ENCODE measurements at regions not wholly inside any gene's neighbourhood (a gene's known extent, or its start where the extent isn't known, plus 50 kb on each side); places are given as distances from the start of the nearest gene placed in this dataset.

DNA sequence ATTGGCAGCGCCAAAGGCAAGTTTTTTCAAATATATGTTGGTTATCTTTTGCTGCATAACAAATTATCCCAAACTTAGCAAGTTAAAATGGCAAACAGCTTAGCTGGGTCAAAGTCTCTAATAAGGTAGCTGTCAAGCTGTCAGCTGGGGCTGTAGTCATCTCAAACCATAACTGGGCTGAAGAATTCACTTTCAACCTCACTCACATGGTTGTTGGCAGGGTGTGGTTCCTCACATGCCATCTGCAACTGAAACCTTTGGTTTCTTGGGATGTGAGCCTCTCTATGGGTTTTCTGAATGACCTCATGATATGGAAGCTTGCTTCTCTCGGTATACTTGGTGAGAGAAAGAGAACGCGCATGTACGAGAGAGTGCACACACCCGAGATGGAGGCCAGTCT lies 125.4 kb downstream of the LRIG3 start:
- ATAC-seq (no peak), DNase-seq (ENCODE audit: missing footprints) (no peak)
- intact Hi-C loops (cut with DNase I): no loop called here

GRCh38 chr12:58795825-58796224 lies 124.5 kb downstream of the LRIG3 start:
- intact Hi-C loops (cut with DNase I): no loop called here
- ATAC-seq (no peak), DNase-seq (ENCODE audit: missing footprints) (no peak)

- ATAC-seq: no peak
- no peak for DNase-seq (ENCODE audit: missing footprints)
- intact Hi-C loops (cut with DNase I): no loop called here
Observed at GRCh38 chr12:58801986-58802385, 118.3 kb downstream of the LRIG3 start.

GRCh38 chr12:58803908-58804307 lies 116.4 kb downstream of the LRIG3 start:
- DNase-seq (ENCODE audit: missing footprints): no peak
- intact Hi-C loops (cut with DNase I): no loop called here
- peak; percentile 60 for ATAC-seq

GRCh38 chr12:58804749-58805148 lies 115.6 kb downstream of the LRIG3 start:
- intact Hi-C loops (cut with DNase I): no loop called here
- ATAC-seq (no peak), DNase-seq (ENCODE audit: missing footprints) (no peak)

GRCh38 chr12:58809064-58809607 lies 111.2 kb downstream of the LRIG3 start:
- DNase-seq (ENCODE audit: missing footprints) (no peak), ATAC-seq (no peak)
- intact Hi-C loops (cut with DNase I): no loop called here

- no peak for DNase-seq (ENCODE audit: missing footprints)
- ATAC-seq: no peak
- intact Hi-C loops (cut with DNase I): no loop called here
Observed at GRCh38 chr12:58811346-58811745, 109.0 kb downstream of the LRIG3 start.

DNA sequence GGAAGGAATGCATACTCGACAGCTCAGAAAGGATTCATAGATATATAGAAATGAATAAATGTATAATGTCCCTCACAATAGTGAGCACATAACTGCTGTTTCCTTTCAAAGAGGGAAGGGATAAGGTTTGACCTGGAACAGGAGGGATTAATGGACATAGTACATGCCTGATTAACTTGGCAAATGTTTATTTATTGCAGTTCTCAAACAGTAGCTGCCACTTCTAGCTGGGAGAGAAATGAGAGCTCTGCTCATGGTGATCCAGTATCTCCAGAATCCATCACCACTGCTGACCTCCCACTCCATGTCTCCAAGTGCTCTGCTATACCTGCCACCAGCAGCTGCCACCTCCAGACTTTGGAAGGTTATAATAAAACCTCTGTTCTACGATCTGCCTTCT lies 108.1 kb downstream of the LRIG3 start:
- intact Hi-C loops (cut with DNase I): no loop called here
- ATAC-seq (no peak), DNase-seq (ENCODE audit: missing footprints) (no peak)

DNA sequence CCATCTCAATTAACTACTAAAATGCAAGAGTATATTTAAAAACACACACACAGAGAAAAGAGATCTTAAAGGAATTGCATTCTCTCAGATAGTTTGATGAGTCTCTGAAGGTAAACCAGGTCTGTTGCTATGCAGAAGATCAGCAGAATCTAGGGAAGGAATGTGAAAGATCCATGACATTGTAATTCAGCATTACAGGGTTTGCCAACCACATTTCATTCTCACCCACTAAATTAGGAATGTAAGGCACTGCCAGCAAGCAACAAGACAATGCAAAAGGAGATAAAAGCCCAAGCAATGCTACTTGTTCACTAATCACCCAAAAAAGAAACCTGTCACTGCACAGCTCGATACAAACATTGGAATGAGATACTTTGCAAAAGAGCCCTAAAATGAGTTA lies 106.3 kb downstream of the LRIG3 start:
- intact Hi-C loops (cut with DNase I): no loop called here
- ATAC-seq (peak; percentile 23), DNase-seq (ENCODE audit: missing footprints) (no peak)

DNA sequence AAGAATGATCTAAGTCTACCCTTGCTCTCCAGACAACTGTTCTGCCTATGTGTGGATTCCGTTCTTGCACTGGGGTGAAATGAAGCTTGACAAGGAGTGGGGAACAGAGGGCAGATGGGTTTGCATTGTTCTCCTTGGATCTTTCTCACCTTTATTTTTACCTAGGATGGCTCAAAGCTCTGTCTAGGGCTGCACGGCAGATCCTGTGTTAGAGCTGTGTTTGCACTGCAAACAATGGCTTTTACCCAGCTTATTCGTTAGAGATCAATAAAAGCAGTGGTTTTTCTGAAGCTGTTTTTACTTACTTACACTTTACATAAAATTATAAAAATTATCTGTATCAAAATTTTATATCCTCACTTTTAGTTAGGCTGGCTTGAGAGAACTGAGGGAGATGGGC lies 105.1 kb downstream of the LRIG3 start:
- intact Hi-C loops (cut with DNase I): no loop called here
- DNase-seq (ENCODE audit: missing footprints) (no peak), ATAC-seq (no peak)

DNA sequence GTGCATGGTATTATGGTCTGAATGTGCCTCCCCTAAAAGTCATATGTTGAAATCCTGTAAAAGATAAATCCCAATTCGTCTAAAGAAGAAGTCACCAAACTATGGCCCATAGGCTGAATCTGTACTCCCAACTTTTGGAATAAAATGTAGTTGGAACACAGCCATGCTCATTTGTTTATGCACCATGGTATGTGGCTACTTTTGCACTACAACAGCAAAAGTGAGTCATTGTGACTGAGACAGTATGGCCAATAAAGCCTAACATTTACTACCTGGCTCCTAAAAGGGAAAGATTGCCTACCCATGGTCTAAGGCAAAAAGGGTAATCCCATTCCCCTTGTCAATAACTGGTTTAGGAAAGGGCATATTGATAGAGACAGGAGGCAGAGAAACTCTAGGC lies 101.8 kb downstream of the LRIG3 start:
- DNase-seq (ENCODE audit: missing footprints) (no peak), ATAC-seq (no peak)
- intact Hi-C loops (cut with DNase I): no loop called here

DNA sequence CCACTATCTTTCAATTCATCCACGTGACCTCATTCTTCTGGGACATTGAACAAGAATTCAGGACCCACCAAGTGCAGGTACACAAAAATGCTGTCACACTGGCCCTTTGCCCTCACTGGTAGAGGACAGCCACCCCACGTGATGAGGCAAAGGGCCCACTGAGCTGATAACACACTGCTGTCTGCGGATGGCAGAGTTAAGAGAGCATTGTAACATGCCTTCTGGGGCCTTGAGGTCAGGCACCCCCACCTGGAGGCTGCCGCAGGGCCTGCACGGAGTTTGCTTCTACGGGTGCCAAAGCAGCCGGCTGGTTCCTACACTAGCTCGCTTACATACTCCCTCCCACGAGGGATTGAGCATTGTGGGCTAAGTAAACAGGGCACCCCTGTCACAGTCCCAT lies 101.0 kb downstream of the LRIG3 start:
- DNase-seq (ENCODE audit: missing footprints) (peak; percentile 53), ATAC-seq (peak; percentile 50)
- intact Hi-C loops (cut with DNase I): no loop called here

GRCh38 chr12:58819985-58820384 lies 100.3 kb downstream of the LRIG3 start:
- DNase-seq (ENCODE audit: missing footprints): no peak
- no peak for ATAC-seq
- intact Hi-C loops (cut with DNase I): no loop called here
